Brain microvascular endothelial cell (primary cell): ENCODE measurements at regions not wholly inside any gene's neighbourhood (a gene's known extent, or its start where the extent isn't known, plus 50 kb on each side); places are given as distances from the start of the nearest gene placed in this dataset.

ENCODE experiments used
- DNase-seq: peaks from one replicate; pipeline ENCODE4 v3.0.0-alpha.2; 2020
- H3K27ac ChIP-seq: fragments of 250-450 bp; sonication (Bioruptor Pico); 2 replicates; pipeline ENCODE4 v1.5.1; 2020; ENCODE audit warnings: mild to moderate bottlenecking, moderate library complexity
- H3K27me3 ChIP-seq: fragments of 250-450 bp; sonication (Bioruptor Pico); replicated peaks from 2 replicates; pipeline ENCODE4 v1.5.1; 2020; ENCODE audit warnings: mild to moderate bottlenecking
- H3K36me3 ChIP-seq: fragments of 250-450 bp; sonication (Bioruptor Pico); replicated peaks from 2 replicates; pipeline ENCODE4 v1.5.1; 2020; ENCODE audit warnings: mild to moderate bottlenecking
- H3K4me3 ChIP-seq: 2 replicates; pipeline ENCODE4 v1.5.1; 2011; ENCODE audit warnings: low read depth, mild to moderate bottlenecking, control low read depth, low read length, moderate library complexity
- in situ Hi-C: cut with HindIII; loops from 2 replicates; pipeline ENCODE4 v1.10.0; 2017; ENCODE audit warnings: low sequenced_read_pairs, low pct_ligation_motif_present
- TF ChIP-seq, protein P1 (sequence below): IDR thresholded peaks from 2 replicates; pipeline ENCODE4 v1.5.1; 2011; ENCODE audit warnings: low read depth, mild to moderate bottlenecking, moderate library complexity, low read length, control low read depth, inconsistent platforms; ENCODE audit errors: missing control alignments

DNA sequence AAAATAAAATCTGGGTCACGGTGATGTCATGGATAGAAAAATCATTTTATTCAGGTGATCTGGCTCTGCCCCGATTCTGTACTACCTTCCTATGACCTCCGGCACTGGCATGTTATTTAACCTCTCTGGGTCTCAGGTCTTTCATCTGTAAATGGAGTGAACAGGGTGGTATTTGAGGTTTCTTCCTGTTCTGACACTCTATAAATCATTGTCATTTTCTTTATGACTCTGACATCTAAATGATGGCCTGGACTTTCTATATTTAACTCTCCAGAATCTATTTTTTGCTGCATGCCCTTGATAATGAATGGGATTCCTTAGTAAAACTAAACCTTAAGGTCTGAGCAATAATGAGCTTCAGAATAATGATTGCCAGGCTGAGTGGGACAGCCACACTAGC is 422.0 kb upstream of the CNKSR2 start:
- Histone ChIP-seq H3K4me3 (no peak overlapping the region), H3K27ac (no peak overlapping the region), H3K36me3 (no peaks in the 10 kb centered on the region), H3K27me3 (no peaks in the 10 kb centered on the region)
- TF ChIP-seq, protein P1, sequence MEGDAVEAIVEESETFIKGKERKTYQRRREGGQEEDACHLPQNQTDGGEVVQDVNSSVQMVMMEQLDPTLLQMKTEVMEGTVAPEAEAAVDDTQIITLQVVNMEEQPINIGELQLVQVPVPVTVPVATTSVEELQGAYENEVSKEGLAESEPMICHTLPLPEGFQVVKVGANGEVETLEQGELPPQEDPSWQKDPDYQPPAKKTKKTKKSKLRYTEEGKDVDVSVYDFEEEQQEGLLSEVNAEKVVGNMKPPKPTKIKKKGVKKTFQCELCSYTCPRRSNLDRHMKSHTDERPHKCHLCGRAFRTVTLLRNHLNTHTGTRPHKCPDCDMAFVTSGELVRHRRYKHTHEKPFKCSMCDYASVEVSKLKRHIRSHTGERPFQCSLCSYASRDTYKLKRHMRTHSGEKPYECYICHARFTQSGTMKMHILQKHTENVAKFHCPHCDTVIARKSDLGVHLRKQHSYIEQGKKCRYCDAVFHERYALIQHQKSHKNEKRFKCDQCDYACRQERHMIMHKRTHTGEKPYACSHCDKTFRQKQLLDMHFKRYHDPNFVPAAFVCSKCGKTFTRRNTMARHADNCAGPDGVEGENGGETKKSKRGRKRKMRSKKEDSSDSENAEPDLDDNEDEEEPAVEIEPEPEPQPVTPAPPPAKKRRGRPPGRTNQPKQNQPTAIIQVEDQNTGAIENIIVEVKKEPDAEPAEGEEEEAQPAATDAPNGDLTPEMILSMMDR, result no peak
- DNase-seq, result no peak
- in situ Hi-C loops, result no loop called here

DNA sequence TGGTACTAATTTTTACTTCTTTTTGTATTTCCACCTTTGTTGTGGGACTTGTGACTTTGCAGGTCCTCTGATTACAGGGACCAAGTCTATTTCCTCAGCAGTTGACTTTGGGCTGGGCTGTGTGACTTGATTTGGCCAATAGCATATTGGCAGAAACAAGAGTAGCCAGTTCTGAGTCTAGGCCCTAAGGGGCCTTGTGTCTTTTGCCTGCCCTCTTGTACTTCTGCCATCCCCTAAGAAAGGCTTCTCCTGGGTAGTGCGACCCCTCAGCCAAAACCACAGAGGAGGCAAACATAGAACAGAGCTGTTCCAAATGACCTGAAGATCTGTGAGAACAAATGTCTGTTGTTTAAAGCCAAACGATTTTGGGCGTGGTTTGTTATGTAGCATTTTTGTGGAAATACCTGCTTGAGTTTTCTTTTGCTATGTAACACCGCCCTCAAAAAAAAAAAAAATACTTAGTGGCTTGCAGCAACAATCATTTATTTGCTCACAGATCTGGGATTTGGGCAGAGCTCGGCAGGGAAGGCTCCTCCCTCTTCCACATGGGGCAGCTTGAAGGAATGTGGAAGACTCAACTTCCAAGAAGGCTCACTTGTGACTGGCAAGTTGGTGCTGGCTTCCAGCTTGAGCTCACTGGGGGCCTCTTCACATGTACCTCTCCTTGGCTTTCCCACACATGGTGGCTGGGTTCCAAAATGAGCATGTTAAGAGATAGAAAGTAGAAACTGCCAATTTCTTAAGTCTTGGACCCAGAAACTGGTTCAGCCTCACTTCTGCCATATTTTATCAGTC is 423.0 kb upstream of the CNKSR2 start:
- no peak for DNase-seq
- no peaks in the 10 kb centered on the region for H3K27me3 ChIP-seq
- H3K36me3 ChIP-seq, result no peaks in the 10 kb centered on the region
- no peak overlapping the region for H3K4me3 ChIP-seq
- TF ChIP-seq, protein P1, result no peak
- in situ Hi-C loops, result no loop called here
- no peak overlapping the region for H3K27ac ChIP-seq

DNA sequence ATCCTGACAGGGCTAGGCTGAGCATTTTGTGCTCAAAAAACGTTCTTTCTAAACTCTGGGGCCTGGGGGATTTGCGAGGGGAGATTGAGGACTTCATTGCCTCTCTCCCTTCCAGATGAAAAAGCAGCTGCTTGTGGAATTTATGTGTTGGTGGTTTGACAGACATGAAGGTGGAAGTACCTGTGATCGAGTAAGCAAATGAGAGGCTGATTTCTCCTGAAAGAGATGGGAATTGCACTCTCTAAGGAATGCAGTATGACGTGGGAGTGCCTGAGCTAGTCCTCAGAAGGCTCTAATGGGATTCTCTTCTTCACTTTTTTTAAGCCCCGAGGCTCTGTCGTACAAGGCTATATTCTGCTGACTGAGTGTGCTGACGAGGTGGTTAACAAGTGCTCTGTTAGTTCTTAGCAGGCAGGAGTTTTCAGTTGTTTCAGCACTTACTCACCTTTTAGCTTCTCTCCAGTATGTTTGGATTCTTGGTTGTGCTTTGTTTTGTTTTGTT is 426.8 kb upstream of the CNKSR2 start:
- H3K27me3 ChIP-seq, result no peaks in the 10 kb centered on the region
- TF ChIP-seq, protein P1, result no peak
- H3K27ac ChIP-seq, result no peak overlapping the region
- DNase-seq, result no peak
- H3K36me3 ChIP-seq, result no peaks in the 10 kb centered on the region
- in situ Hi-C loops, result no loop called here
- H3K4me3 ChIP-seq, result no peak overlapping the region

DNA sequence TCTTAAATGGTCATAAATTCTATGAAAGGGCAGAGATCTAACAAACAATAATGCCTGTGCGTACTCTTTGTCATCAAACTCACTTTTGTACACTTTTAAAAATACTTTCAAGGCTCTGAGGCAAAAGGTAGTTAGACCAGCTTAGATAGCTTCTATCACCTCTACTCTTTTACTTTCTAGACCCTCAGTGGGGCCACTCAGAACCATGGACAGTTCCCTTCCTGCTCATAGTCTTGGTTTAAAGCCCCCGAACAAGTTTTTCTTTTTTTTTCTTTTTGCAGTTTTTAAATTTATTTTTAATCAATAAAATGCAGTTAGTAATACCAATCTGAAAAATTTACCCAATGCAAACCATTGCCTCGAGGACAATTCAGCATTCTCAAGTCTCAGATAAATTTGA is 460.5 kb upstream of the CNKSR2 start:
- DNase-seq, result no peak
- Histone ChIP-seq H3K27me3 (no peaks in the 10 kb centered on the region), H3K4me3 (no peak overlapping the region), H3K27ac (no peak overlapping the region), H3K36me3 (no peaks in the 10 kb centered on the region)
- in situ Hi-C loops, result no loop called here
- TF ChIP-seq, protein P1, result no peak

DNA sequence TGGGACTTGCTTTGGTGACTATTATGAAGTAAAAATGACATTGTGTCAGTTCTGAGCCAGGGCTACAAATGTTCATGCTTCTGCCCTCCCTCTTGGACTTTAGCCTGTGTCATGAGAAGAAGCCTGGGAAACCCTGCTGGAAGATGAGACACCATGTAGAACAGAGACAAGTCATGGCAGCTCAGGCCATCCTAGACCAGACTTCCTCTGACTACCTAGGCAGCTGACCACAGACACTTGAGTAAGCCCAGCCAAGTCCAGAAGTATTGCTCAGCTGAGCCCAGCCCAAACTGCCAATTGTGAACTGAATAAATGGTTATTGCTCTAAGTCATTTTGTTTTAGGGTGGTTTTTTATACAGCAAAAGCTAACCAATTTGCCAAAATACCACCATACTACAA is 467.6 kb upstream of the CNKSR2 start:
- H3K4me3 ChIP-seq, result no peak overlapping the region
- H3K36me3 ChIP-seq, result no peaks in the 10 kb centered on the region
- peak; percentile 33 for DNase-seq
- TF ChIP-seq, protein P1, result no peak
- no peak overlapping the region for H3K27ac ChIP-seq
- no peaks in the 10 kb centered on the region for H3K27me3 ChIP-seq
- in situ Hi-C loops, result no loop called here

DNA sequence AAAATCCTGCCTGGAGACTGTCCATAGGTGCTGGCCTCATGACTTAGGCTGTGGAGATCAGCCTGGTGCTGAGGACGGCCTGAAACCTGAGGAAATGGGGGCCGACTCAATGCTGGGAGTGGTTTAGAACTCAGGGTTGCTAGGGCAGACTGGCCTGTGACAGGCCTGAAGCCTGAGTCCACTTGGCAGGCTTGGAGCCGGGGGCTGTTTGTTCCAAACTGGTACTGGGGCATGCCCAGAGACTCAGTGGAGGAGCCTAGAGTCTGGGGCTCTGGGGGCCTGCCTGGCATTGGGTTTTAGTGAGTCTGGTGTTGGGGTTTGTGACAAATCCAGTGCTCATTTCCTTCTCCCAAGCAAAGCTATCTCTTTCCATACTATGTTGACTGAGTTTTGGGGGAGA is 489.7 kb upstream of the CNKSR2 start:
- Histone ChIP-seq H3K27me3 (no peaks in the 10 kb centered on the region), H3K27ac (no peak overlapping the region), H3K36me3 (no peaks in the 10 kb centered on the region), H3K4me3 (no peak overlapping the region)
- in situ Hi-C loops, result no loop called here
- no peak for DNase-seq
- TF ChIP-seq, protein P1, result no peak
